GM06990 (cell line): ENCODE measurements at regions not wholly inside any gene's neighbourhood (a gene's known extent, or its start where the extent isn't known, plus 50 kb on each side); places are given as distances from the start of the nearest gene placed in this dataset.

ENCODE experiments used
- DNase-seq: peaks from one replicate; pipeline ENCODE4 v3.0.0-alpha.2; 2011; ENCODE audit not compliant: insufficient read length; ENCODE audit errors: extremely low read depth
- H3K27me3 ChIP-seq: replicated peaks from 2 replicates; pipeline ENCODE4 v1.6.0; 2011; ENCODE audit warnings: low read length; ENCODE audit not compliant: control insufficient read depth, insufficient read depth
- H3K36me3 ChIP-seq: 2 replicates; pipeline ENCODE4 v1.5.1; 2011; ENCODE audit warnings: low read length; ENCODE audit not compliant: control insufficient read depth, insufficient read depth
- H3K4me3 ChIP-seq: replicated peaks from 2 replicates; pipeline ENCODE4 v1.5.1; 2011; ENCODE audit warnings: low read depth, mild to moderate bottlenecking, control low read depth, low read length
- TF ChIP-seq, protein P1 (sequence below): IDR thresholded peaks from 2 replicates; pipeline ENCODE4 v1.5.1; 2011; ENCODE audit warnings: low read length, control low read depth, mild to moderate bottlenecking, inconsistent platforms; ENCODE audit not compliant: insufficient read depth, poor library complexity, severe bottlenecking

- TF ChIP-seq, protein P1, sequence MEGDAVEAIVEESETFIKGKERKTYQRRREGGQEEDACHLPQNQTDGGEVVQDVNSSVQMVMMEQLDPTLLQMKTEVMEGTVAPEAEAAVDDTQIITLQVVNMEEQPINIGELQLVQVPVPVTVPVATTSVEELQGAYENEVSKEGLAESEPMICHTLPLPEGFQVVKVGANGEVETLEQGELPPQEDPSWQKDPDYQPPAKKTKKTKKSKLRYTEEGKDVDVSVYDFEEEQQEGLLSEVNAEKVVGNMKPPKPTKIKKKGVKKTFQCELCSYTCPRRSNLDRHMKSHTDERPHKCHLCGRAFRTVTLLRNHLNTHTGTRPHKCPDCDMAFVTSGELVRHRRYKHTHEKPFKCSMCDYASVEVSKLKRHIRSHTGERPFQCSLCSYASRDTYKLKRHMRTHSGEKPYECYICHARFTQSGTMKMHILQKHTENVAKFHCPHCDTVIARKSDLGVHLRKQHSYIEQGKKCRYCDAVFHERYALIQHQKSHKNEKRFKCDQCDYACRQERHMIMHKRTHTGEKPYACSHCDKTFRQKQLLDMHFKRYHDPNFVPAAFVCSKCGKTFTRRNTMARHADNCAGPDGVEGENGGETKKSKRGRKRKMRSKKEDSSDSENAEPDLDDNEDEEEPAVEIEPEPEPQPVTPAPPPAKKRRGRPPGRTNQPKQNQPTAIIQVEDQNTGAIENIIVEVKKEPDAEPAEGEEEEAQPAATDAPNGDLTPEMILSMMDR = no peak
- no peaks in the 10 kb centered on the region for H3K36me3 ChIP-seq
- H3K4me3 ChIP-seq = no peak overlapping the region
- no peaks in the 10 kb centered on the region; the same call in 1 of the 2 replicates for H3K27me3 ChIP-seq
- DNase-seq = no peak
These were observed 200.4 kb upstream of the FAM9B start for GRCh38 chrX:9234315-9234714.

GRCh38 chrX:9235722-9236121 lies 201.8 kb upstream of the FAM9B start:
- no peak for DNase-seq
- TF ChIP-seq, protein P1 = no peak
- no peak overlapping the region for H3K4me3 ChIP-seq

DNA sequence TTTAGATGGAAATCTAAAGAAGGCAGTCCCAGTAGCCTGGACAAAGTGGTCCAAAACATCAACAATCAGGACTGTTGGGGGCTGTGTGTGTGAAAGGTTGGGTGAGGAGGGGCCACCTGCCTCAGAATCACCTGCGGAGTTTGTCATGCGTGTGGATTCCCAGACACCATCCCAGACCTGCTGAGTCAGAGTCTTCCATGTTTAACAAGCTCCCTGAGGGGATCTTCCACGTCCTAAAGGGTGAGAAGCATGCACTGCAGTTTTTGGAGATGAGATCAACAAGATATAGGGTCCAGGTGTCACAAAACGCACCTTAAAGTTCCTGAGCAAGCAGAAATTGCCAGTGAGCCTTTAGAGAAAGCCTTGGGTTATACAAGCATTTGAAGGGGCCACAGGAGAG lies 207.0 kb upstream of the FAM9B start:
- no peak for DNase-seq
- H3K36me3 ChIP-seq = no peaks in the 10 kb centered on the region
- H3K4me3 ChIP-seq = no peak overlapping the region
- H3K27me3 ChIP-seq = no peaks in the 10 kb centered on the region; the same call in 1 of the 2 replicates
- TF ChIP-seq, protein P1 = no peak

More at GRCh38 chrX:9235722-9236121, 201.8 kb upstream of the FAM9B start:
- Histone ChIP-seq H3K27me3 (no peaks in the 10 kb centered on the region; the same call in 1 of the 2 replicates), H3K36me3 (no peaks in the 10 kb centered on the region)

GRCh38 chrX:9241427-9241826 lies 207.5 kb upstream of the FAM9B start:
- Histone ChIP-seq H3K36me3 (no peaks in the 10 kb centered on the region), H3K4me3 (no peak overlapping the region), H3K27me3 (no peaks in the 10 kb centered on the region)
- no peak for DNase-seq
- TF ChIP-seq, protein P1 = no peak

DNA sequence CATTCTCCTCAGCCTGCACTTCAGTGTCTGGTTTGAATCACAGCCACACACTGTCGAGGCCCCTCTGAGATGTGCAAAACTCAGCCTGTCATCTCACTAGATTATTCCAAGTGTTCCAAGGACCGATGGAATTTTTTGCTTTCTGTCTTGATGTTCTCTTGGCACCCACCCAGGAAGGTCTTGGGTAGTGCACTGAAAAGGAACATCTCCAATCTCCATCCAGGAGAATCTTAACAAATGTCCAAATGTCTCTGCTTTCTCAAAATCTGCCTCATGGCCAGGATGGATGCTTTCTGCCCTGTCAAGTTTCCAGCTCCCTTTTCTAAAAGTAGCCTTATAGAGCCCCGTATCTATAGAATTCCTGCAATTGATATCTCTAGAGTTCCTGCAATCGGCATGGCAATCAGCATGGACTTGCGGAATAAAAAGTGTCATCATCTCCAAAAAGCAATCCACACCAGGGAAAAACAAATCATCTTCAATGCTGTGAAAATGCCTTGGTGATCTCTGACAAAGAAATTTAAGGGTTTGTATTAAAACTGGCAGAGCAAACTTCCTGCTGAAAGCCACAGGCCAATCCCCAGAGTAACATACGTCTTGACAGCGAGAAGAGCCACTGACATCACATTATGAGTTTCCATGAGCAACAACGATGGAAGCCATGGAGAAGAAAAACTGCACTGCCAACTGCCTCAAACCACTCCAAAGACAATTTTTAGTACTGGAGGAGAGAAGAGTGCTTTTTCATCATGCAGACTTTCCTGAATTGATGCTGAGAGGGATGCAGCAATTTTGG lies 215.3 kb upstream of the FAM9B start:
- H3K27me3 ChIP-seq = no peaks in the 10 kb centered on the region
- DNase-seq = no peak

More for the DNA sequence above, 215.3 kb upstream of the FAM9B start:
- Histone ChIP-seq H3K36me3 (no peaks in the 10 kb centered on the region), H3K4me3 (no peak overlapping the region)
- TF ChIP-seq, protein P1 = no peak
